ENCODE measurements at regions not wholly inside any gene's neighbourhood (a gene's known extent, or its start where the extent isn't known, plus 50 kb on each side); places are given as distances from the start of the nearest gene placed in this dataset.

DNA sequence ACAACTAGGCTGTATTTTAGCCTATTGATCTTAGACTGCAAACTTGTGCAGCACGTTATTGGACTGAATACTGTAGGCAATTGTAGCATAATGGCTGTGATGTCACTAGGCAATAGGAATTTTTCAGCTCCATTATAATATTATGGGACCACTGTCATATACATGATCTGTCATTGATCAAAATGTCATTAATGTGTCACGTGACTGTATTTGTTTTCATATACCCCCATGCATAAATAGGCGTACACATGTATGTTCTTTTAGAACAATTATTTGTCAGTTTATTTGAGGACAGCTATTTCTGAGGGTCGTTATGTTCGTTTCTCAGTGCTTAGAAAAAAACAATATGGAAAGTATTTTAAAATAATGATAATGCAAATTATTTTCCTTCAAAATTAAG is 111.9 kb upstream of the CDH2 start:
- ChIA-PET CTCF (interaction anchor here (0.5 kb wide), 1 partner anchor 12 kb away, joined by 4 read pairs; no protein-coding TSS in a partner anchor), POLR2A (no interaction called here)
- no peaks in the 10 kb centered on the region for H3K9me3 ChIP-seq (ENCODE audit: control insufficient read depth, insufficient read depth, low read length)

GRCh38 chr18:28287146-28287545 is 110.2 kb upstream of the CDH2 start:
- Histone ChIP-seq H3K27me3 (ENCODE audit: control insufficient read depth, insufficient read depth, low read length) (no peaks in the 10 kb centered on the region), H3K27ac (ENCODE audit: low read depth, low read length) (no peak overlapping the region), H3K9me3 (ENCODE audit: control insufficient read depth, insufficient read depth, low read length) (no peaks in the 10 kb centered on the region; the same call in 1 of the 2 replicates), H3K4me3 (ENCODE audit: low read depth, low read length) (no peak overlapping the region)
- CTCF ChIA-PET, result no interaction called here
- no peak for TF ChIP-seq CTCF (IDR thresholded peaks at IDR 0.05; ENCODE audit: low read depth, low read length)
- POLR2A ChIA-PET, result no interaction called here
- DNase-seq (ENCODE audit: low read depth, low spot score), result no peak

More for the DNA sequence above, 111.9 kb upstream of the CDH2 start:
- H3K27me3 ChIP-seq (ENCODE audit: control insufficient read depth, insufficient read depth, low read length), result no peaks in the 10 kb centered on the region
- H3K4me3 ChIP-seq (ENCODE audit: low read depth, low read length), result no peak overlapping the region
- TF ChIP-seq CTCF (IDR thresholded peaks at IDR 0.05; ENCODE audit: low read depth, low read length), result no peak
- H3K27ac ChIP-seq (ENCODE audit: low read depth, low read length), result no peak overlapping the region
- no peak for DNase-seq (ENCODE audit: low read depth, low spot score)

DNA sequence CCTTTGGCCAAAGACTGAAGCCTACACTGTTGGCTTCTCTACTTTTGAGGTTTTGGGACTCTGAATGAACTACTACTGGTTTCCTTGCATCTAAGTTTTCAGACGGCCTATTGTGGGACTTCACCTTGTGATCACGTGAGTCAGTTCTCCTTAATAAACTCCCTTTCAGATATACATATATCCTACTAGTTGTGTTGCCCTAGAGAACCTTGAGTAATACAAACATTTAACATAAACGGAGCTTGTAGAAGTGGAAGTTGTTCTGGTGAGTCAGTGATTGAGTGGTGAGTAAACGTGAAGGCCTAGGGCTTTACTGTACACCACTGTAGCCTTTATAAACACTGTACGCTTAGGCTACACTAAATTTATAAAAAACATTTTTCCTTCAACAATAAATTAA is 107.2 kb upstream of the CDH2 start:
- ChIA-PET CTCF (no interaction called here), POLR2A (no interaction called here)
- Histone ChIP-seq H3K27me3 (ENCODE audit: control insufficient read depth, insufficient read depth, low read length) (no peaks in the 10 kb centered on the region), H3K4me3 (ENCODE audit: low read depth, low read length) (no peak overlapping the region), H3K9me3 (ENCODE audit: control insufficient read depth, insufficient read depth, low read length) (no peaks in the 10 kb centered on the region; the same call in 1 of the 2 replicates), H3K27ac (ENCODE audit: low read depth, low read length) (no peak overlapping the region)
- DNase-seq (ENCODE audit: low read depth, low spot score), result peak; percentile 7
- no peak for TF ChIP-seq CTCF (IDR thresholded peaks at IDR 0.05; ENCODE audit: low read depth, low read length)

- H3K9me3 ChIP-seq (ENCODE audit: control insufficient read depth, insufficient read depth, low read length), result no peaks in the 10 kb centered on the region; the same call in 1 of the 2 replicates
- no peak overlapping the region for H3K4me3 ChIP-seq (ENCODE audit: low read depth, low read length)
- no peak overlapping the region for H3K27ac ChIP-seq (ENCODE audit: low read depth, low read length)
- no peak for TF ChIP-seq CTCF (IDR thresholded peaks at IDR 0.05; ENCODE audit: low read depth, low read length)
- DNase-seq (ENCODE audit: low read depth, low spot score), result no peak
- no peaks in the 10 kb centered on the region for H3K27me3 ChIP-seq (ENCODE audit: control insufficient read depth, insufficient read depth, low read length)
- ChIA-PET POLR2A (no interaction called here), CTCF (no interaction called here)
Measured at GRCh38 chr18:28281400-28281799, 104.5 kb upstream of the CDH2 start.

DNA sequence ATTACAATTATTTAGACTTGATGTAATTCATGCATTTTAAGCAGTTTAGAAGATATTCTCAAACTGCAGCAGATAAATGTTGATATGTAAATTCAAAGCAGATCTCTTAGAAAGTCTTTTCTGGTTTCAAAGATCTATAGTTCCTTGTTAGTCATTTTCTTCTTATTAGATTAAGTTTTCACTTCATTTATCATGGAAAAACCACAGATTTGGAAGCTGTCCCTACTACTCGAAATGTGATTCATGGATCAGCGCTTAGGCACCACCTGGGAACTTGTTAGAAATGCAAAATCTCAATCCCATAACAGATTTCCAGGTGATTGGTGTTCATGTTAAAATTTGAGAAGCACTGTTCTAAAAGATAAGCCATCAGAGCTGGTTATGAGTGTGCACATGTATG is 92.8 kb upstream of the CDH2 start:
- POLR2A ChIA-PET, result no interaction called here
- no peak for DNase-seq (ENCODE audit: low read depth, low spot score)
- no peak for TF ChIP-seq CTCF (IDR thresholded peaks at IDR 0.05; ENCODE audit: low read depth, low read length)
- no peaks in the 10 kb centered on the region for H3K9me3 ChIP-seq (ENCODE audit: control insufficient read depth, insufficient read depth, low read length)
- CTCF ChIA-PET, result no interaction called here
- no peak overlapping the region for H3K4me3 ChIP-seq (ENCODE audit: low read depth, low read length)
- no peak overlapping the region for H3K27ac ChIP-seq (ENCODE audit: low read depth, low read length)
- no peaks in the 10 kb centered on the region for H3K27me3 ChIP-seq (ENCODE audit: control insufficient read depth, insufficient read depth, low read length)

Data from AG04450 (cell line).